ENCODE measurements at regions not wholly inside any gene's neighbourhood (a gene's known extent, or its start where the extent isn't known, plus 50 kb on each side); places are given as distances from the start of the nearest gene placed in this dataset.
"Not testable (repeated sequence)": the region's sequence is repeated elsewhere in the genome, so short reads cannot be mapped to it uniquely, and the experiment has no call there.

GRCh38 chr16:29108625-29109169, 123.8 kb downstream of the LAT start:
- DNase-seq (ENCODE audit: low spot score), result not testable (repeated sequence)

DNA sequence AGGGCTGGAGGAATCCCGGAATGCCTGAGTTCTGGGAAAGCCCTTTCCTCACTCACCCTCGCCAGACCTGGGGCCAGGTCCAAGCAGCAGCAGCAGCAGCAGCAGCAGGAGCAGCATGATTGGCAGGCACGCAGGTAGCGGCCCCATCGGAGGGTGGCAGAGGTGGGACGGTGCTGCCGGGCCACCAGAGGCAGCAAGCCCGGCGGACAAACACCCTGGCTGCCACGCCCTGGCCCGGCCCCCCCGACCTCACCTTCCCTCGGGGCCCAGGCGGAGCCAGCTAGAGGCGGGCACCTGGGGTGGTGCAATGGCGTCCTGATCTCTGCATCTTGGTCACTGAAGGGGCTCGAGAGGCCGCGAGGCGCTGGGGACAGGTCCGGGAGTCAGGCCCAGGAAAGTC, 122.4 kb downstream of the LAT start:
- no peak for DNase-seq (ENCODE audit: low spot score)

GRCh38 chr16:29106259-29106908, 121.5 kb downstream of the LAT start:
- not testable (repeated sequence) for DNase-seq (ENCODE audit: low spot score)

- not testable (repeated sequence) for DNase-seq (ENCODE audit: low spot score)
Observed at GRCh38 chr16:29104600-29104999, 119.7 kb downstream of the LAT start.

DNA sequence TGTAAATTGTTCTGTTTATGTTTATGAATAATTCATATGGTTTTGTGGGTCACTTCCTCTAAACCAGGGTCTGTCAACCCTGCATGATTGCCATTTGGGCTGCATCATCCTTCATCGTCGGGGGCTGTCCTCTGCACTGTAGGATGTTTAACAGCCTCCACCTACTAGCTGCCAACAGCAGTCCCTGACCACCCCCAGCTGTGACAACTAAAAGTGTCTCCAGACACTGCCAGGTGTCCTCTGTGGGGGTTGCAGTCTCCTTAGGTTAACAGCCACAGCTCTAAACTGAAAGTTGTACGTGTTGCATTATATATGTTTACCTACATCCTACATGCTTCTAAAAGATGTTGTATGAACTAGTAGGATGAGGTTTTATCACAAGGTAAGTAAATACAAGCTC, 113.1 kb downstream of the LAT start:
- not testable (repeated sequence) for DNase-seq (ENCODE audit: low spot score)

DNA sequence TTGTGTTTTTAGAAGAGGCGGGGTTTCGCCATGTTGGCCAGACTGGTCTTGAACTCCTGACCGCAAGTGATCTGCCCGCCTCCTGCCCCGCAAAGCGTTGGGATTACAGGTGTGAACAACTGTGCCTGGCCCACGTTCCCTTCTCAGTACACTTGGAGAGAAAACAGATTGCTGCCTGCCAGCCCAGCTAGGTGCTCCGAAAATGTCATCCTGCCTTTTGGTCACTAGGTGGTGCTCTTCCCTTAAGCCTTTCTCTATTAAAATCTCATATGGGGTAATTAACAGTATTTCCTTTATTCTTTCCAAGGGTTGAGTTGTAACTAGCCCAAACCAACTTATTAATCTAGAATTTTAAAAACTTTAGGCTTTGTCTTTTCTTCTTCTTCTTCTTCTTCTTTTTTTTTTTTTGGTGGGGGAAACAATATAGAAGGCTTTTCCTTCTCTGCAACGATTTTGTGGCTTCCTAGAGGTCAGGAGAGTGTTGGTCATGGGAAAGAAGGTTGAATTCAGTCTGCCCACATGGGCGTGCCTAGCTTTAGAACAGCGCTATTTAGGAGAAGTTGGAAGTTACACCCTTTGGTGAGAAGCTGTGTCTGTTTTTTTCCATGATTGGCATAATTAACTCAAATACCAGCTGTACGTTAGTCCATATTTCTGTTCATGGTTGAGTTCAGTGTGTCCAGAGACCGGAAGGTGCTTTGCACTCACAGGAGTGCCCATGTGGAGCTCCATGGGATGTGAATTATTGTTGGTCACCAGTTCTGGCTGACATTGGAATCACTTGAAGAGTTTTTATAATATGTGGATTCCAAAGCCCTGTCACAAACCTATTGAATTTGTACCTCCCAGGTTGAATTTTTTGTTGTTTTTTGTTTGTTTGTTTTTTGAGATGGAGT, 110.1 kb downstream of the LAT start:
- DNase-seq (ENCODE audit: low spot score), result not testable (repeated sequence)

DNA sequence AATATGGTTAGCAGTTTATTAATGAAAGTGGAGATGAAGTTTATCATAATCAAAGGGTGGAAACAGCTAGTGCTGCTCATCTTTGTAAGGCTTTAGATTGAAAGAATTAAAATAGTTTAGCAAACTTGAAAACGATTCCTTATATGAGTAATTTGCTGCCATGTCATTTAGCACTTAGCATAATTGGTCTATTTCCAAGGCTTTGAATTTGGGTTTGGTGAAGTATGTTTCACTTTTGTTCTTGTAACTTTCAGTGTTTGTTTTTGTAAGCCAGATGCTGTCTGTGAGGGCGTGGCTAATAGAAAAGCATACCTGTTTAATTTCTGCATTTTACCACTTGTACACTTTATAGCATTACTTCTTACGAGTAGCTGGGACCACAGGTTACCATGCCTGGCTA, 109.5 kb downstream of the LAT start:
- not testable (repeated sequence) for DNase-seq (ENCODE audit: low spot score)

GRCh38 chr16:29089679-29090078, 104.8 kb downstream of the LAT start:
- not testable (repeated sequence) for DNase-seq (ENCODE audit: low spot score)

DNA sequence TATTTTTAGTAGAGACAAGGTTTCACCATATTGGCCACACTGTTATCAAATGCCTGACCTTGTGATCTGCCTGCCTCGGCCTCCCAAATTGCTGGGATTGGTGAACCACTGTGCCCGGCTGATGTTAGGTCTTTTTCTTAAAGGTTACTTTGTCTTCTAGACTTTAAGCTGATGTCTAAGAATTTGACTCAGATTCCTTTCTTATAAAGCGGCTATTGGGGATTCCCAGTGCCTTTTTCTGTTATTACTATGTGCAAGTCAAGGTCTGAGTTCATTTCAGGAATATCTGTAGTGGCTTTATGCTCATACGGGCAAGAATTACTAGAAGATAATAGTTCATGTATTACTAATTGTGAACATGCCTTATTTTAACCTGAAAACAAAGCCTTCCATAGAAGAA, 102.8 kb downstream of the LAT start:
- not testable (repeated sequence) for DNase-seq (ENCODE audit: low spot score)

GRCh38 chr16:29081829-29082639, 97.2 kb downstream of the LAT start:
- not testable (repeated sequence) for DNase-seq (ENCODE audit: low spot score)

DNA sequence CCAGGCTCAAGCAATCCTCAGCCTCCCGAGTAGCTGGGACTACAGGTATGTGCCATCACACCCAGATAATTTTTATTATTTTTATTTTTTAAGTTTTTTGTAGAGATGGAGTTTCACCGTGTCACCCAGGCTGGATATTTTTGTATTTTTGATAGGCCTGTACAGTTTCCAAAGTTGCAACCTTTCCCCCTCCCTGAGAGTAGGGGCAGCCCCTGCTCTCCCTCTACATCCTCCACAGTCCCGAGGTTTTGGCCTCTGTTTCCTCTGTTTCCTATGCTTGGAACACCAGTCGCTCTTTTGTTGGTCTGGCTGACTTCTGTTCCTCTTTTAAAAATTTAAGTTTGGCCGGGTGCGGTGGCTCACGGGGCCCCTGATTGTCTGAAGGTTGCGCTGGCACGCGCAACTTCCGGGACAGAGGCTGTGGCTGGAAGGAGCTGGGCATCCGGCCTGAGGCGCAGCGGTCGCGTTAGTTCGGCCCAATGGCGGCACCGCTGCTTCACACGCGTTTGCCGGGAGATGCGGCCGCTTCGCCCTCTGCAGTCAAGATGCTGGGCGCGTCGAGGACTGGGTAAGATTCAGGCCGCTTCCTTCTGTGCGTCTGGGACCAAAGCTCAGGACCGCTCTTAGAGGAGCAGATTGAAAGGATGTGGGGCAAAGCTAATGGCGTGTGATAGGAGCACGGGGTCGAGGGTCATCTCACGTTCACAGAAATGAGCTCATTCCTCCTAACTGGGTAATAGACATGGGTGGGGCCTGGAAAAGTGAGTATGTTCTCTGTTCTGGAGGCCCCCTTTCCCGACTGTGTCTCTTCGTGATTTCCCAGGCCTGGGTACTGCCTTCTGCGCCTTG, 89.9 kb downstream of the LAT start:
- not testable (repeated sequence) for DNase-seq (ENCODE audit: low spot score)

DNA sequence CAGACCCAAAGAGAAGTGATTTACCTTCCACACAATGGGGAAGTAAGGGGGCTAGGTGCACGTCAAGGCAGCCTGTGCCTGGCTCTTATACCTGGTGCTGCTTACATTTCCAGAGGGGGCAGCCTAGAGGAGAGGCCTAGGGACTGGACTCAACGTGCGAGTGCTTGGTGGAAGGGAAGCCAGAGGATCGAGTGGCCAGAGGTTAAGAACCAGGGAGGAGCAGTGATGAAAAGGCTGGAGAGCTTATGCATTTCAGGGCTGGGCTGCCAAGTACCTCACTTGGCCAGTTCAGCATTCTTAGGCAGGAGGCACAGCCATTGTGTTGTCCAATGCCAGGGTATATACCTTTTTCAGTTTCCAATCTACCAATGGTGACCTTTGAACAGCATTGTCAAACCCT, 77.4 kb downstream of the LAT start:
- DNase-seq (ENCODE audit: low spot score), result not testable (repeated sequence)

DNA sequence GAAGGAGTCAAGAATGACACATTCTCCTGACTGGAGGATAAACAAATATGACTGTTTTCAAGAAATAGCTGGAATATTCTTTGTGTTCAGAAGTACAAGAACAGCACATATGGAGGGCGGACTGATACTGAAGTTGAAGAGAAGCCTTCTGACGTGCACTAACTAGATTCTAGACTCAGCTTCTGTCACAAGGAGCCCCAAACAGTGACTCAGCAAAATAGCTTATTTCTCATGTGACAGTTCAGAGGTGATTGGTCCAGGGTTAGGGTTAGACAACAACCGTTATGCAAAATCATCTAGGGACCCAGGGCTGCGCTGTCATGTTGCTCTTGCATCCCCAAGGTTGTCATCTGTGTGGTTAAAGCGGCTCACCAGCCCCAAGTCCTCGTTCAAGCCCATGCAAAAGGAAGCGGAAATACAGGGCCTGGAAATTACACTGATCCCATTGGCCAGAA, 76.6 kb downstream of the LAT start:
- DNase-seq (ENCODE audit: low spot score), result not testable (repeated sequence)

DNA sequence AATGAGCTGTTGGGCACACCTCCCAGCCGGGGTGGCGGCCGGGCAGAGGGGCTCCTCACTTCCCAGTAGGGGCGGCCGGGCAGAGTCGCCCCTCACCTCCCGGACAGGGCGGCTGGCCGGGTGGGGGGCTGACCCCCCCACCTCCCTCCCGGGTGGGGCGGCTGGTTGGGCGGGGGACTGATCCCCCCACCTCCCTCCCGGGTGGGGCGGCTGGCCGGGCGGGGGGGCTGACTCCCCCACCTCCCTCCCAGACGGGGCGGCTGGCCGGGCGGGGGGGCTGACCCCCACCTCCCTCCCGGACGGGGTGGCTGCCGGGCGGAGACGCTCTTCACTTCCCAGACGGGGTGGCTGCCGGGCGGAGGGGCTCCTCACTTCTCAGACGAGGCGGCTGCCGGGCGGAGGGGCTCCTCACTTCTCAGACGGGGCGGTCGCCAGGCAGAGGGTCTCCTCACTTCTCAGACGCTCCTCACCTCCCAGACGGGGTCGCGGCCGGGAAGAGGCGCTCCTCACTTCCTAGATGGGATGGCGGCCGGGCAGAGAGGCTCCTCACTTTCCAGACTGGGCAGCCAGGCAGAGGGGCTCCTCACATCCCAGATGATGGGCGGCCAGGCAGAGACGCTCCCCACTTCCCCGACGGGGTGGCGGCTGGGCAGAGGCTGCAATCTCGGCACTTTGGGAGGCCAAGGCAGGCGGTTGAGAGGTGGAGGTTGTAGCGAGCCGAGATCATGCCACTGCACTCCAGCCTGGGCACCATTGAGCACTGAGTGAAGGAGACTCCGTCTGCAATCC, 75.4 kb downstream of the LAT start:
- DNase-seq (ENCODE audit: low spot score), result not testable (repeated sequence)

- DNase-seq (ENCODE audit: low spot score), result not testable (repeated sequence)
Observed at GRCh38 chr16:29059575-29059974, 74.7 kb downstream of the LAT start.

Data from D341Med (cell line).